ENCODE measurements at regions not wholly inside any gene's neighbourhood (a gene's known extent, or its start where the extent isn't known, plus 50 kb on each side); places are given as distances from the start of the nearest gene placed in this dataset.
A peak's percentile ranks its signal among the peaks of the same experiment; 100 is the strongest.

DNA sequence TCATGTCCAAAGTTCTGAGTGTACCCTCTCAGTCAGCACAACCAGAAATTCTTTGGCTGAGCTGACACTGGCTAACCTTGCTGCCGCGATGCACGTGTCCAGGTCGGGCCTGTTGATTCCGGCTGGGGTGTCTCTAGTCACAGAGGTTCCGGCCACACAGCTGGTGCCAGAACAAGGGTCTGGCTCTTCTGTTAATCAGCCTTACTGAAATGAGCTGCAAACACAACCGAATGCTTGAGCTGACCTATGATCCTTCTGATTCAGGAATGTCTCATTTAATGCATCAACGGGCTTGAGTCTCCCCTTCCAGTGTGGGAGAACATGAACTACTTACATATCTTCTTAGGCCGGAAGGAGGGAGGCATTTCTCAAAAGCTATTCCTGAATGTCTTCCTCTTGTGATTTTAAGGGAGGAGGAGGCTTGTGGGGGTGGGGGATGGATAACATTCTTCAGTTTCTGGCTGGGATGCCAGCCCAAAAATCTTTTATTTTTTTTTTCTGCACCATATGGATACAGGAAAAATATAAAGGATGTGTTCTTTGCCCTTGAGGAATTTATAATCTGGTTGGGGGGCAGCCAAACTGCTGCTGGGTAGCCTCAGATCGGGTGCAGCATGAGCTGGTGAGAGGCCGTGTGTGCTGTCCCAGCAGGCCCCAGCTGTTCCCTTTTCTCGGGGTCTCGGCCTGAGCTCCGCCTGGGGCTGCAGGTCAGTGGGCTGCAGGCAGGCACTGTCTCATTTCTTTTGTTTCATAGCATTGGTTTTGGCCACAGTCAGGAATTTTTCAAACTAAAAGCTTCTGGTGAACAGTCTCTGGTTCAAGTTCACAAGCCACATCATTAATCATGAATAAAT lies 319.1 kb upstream of the TBL1XR1 start:
- no peak for DNase-seq

GRCh38 chr3:177517906-177518305 lies 320.6 kb upstream of the TBL1XR1 start:
- DNase-seq, result no peak

- DNase-seq, result no peak
Measured at GRCh38 chr3:177519588-177519987, 322.3 kb upstream of the TBL1XR1 start.

DNA sequence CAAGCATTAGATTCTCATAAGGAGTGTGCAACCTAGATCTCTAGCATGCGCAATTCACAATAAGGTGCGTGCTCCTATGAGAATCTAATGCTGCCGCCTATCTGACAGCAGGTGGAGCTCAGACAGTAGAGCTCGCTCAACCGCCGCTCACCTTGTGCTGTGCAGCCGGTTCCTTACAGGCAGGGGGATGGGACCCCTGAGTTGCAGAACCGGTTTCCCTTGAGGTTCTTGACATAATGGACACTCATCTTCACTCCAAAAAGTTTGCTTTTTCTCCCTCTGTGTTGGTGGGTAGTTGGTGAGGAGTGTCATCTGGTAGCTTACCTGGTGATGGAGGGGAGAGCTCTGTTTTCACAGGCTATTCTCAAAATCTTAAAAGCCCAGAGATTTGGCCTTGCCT lies 324.0 kb upstream of the TBL1XR1 start:
- DNase-seq, result no peak

DNA sequence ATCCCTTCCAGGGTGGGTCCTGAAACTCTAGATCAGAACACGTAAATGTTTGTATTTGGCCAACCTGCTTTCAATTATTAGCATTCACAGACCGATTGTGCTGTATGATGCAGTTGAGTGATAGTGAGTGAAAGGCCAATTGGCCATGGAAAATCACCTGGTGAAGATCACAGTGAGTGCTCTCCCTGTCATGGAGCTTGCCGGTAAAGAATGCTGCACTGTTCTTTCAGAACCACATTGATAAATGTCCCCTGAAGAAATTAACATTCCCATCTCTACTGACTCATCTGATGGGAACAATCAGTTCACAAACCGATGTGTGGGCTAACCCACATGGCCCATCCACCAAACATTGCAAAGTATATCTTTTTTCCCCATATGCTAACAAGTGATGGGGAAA lies 324.8 kb upstream of the TBL1XR1 start:
- no peak for DNase-seq

DNA sequence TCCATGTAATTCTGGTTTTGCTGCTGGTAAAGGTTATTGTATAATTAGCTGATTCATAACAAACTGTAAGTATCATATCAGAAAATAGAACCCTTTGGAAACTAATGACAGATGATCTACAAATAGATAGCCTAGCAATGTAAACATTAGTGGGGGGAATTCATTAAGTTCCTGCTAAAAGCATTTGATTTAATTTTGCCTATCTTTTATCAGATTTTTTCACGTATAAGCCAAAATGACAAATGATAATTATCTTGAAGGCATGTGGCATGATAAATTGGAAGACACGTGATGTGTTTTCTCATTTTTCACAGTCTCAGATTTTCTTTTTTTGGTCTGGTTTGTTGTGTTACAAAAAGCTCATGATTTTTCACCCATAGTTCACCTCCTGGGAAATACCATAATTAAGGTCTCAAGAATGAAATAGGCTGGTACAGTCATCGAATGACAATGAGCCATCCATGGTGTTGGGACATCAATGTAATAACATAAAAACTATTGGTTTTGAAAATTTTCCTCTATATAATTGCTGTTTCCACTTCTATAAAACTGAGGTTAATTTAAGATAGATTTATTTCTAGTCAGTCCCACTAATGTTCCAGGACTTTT lies 325.9 kb upstream of the TBL1XR1 start:
- DNase-seq, result no peak

- DNase-seq, result no peak
Measured at GRCh38 chr3:177523872-177524438, 326.7 kb upstream of the TBL1XR1 start.

- no peak for DNase-seq
Measured at GRCh38 chr3:177524742-177525141, 327.5 kb upstream of the TBL1XR1 start.

- DNase-seq, result no peak
Measured at GRCh38 chr3:177525414-177525813, 328.1 kb upstream of the TBL1XR1 start.

GRCh38 chr3:177525987-177526712 lies 328.9 kb upstream of the TBL1XR1 start:
- no peak for DNase-seq

GRCh38 chr3:177527182-177527581 lies 329.9 kb upstream of the TBL1XR1 start:
- DNase-seq, result no peak

GRCh38 chr3:177528306-177529070 lies 331.2 kb upstream of the TBL1XR1 start:
- DNase-seq, result no peak

DNA sequence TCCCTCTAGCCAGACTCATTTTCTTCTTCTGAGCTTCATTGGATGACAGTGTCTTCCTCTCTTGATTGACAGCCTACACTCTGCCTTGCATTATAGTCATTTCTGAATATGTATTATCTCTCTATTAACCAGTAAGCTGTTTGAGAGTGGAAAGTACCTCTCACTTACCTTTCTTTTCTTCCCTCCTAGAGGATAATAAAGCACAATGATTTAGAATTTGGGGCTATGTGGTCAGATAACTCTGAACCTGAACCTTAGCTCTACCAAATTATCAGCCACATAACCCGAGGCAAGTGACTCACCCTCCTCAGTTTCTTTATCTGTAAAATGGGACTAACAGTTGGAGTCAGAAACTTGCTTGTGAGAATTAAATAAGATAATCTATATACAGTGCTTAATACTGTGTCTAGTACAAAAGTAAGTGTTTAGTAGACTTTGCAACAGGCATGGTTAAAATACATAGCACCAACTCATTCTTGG lies 331.8 kb upstream of the TBL1XR1 start:
- DNase-seq, result no peak

GRCh38 chr3:177529716-177530335 lies 332.5 kb upstream of the TBL1XR1 start:
- no peak for DNase-seq

DNA sequence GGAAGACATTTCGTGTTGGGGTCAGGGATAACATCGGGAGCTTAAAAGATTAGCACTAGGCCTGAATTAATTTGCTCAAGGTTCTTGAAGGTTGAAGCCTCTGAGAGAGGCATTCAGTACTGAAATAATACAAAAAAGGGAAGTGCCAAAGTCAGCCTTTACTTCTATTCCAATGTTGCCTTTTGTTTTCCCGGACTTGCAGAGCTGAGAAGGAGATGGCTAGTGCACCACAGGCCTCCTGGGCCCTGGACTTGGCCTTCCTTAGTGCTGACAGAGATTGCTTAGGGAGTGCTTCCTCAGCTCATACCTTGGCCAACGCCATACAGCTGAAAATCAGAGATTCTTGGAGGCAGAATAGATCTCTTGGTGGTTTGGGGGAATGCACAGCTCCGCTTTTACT lies 333.6 kb upstream of the TBL1XR1 start:
- peak; percentile 57 to 65 for DNase-seq

DNA sequence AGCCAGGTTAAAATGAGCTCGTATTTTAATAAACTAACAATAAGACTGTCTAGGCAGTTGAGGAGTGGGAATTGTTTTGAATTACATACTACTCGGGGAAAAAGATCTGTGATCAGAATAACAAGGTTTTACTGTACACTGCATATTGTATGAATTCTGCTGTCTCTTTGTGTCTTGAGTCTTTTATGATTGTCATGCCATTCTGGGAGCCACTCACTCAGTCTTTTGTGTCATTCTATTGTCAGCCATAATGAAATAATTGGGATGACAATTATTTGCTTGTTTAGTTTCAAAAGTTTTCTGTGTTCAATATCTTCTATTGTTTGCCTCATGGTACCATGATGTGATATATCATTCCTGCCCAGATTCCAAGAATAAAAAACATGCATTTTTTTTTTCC lies 339.6 kb upstream of the TBL1XR1 start:
- no peak for DNase-seq

- DNase-seq, result no peak
Measured at GRCh38 chr3:177537612-177538011, 340.3 kb upstream of the TBL1XR1 start.

- no peak for DNase-seq
Measured at GRCh38 chr3:177538048-177538749, 340.9 kb upstream of the TBL1XR1 start.

- peak; percentile 68 to 71 for DNase-seq
Measured at GRCh38 chr3:177538750-177539730, 341.8 kb upstream of the TBL1XR1 start.

- no peak for DNase-seq
Measured at GRCh38 chr3:177541541-177541940, 344.3 kb upstream of the TBL1XR1 start.

Data from Kasumi-1 (cell line).